Endodermal cell (in vitro differentiated cells): ENCODE measurements at regions not wholly inside any gene's neighbourhood (a gene's known extent, or its start where the extent isn't known, plus 50 kb on each side); places are given as distances from the start of the nearest gene placed in this dataset.

Source experiments
- DNase-seq: peaks from one replicate; pipeline ENCODE4 v3.0.0-alpha.2; 2017
- H3K27ac ChIP-seq: 2 replicates; pipeline ENCODE4 v1.5.1; 2013; ENCODE audit warnings: mild to moderate bottlenecking, low read depth, low read length, moderate library complexity
- H3K27me3 ChIP-seq: 2 replicates; pipeline ENCODE4 v1.6.1; 2013; ENCODE audit warnings: mild to moderate bottlenecking, low read length, moderate library complexity; ENCODE audit not compliant: insufficient read depth, control insufficient read depth, poor library complexity, severe bottlenecking
- H3K36me3 ChIP-seq: 2 replicates; pipeline ENCODE4 v1.7.0; 2013; ENCODE audit warnings: mild to moderate bottlenecking, low read length, moderate library complexity; ENCODE audit not compliant: control insufficient read depth, insufficient read depth
- H3K4me1 ChIP-seq: one replicate; pipeline ENCODE4 v1.7.0; 2013; ENCODE audit warnings: low read length; ENCODE audit not compliant: control insufficient read depth, insufficient read depth
- H3K4me3 ChIP-seq: 2 replicates; pipeline ENCODE4 v1.5.1; 2013; ENCODE audit warnings: mild to moderate bottlenecking, low read length, moderate library complexity
- H3K9ac ChIP-seq: 2 replicates; pipeline ENCODE4 v1.6.1; 2013; ENCODE audit warnings: mild to moderate bottlenecking, low read length, moderate library complexity; ENCODE audit not compliant: poor library complexity, severe bottlenecking; ENCODE audit errors: extremely low read depth
- H3K9me3 ChIP-seq: 2 replicates; pipeline ENCODE4 v1.6.1; 2013; ENCODE audit warnings: mild to moderate bottlenecking, low read length, moderate library complexity; ENCODE audit not compliant: control insufficient read depth
- H3K27ac Mint-ChIP-seq: 2 replicates; pipeline ENCODE4 v1.8.0; 2020; ENCODE audit warnings: mixed read lengths
- H3K27me3 Mint-ChIP-seq: 2 replicates; pipeline ENCODE4 v1.8.0; 2021; ENCODE audit warnings: mild to moderate bottlenecking, mixed read lengths; ENCODE audit not compliant: insufficient read depth
- H3K36me3 Mint-ChIP-seq: 2 replicates; pipeline ENCODE4 v1.8.0; 2020; ENCODE audit warnings: low read depth, mixed read lengths
- H3K4me1 Mint-ChIP-seq: 2 replicates; pipeline ENCODE4 v1.8.0; 2020; ENCODE audit warnings: mixed read lengths
- H3K4me3 Mint-ChIP-seq: 2 replicates; pipeline ENCODE4 v1.8.0; 2020; ENCODE audit warnings: mild to moderate bottlenecking, moderate library complexity, mixed read lengths
- H3K9me3 Mint-ChIP-seq: 2 replicates; pipeline ENCODE4 v1.8.0; 2020; ENCODE audit warnings: mild to moderate bottlenecking, mixed read lengths
- CTCF ChIP-seq: fragments of 200-600 bp; sonication (generic); conservative IDR thresholded peaks from 2 replicates; pipeline ENCODE4 v1.5.0; 2021; ENCODE audit warnings: antibody characterized with exemption, mild to moderate bottlenecking
- WGBS, 2 experiments: methylation state at CpG; one replicate each; pipeline versions ENCODE4 v1.1.5 to v1.1.7; 2013; ENCODE audit warnings: missing lambda C conversion rate in 2 of 2, mixed read lengths in 1 of 2; ENCODE audit not compliant: insufficient coverage in 1 of 2, insufficient read length in 1 of 2; 5-methylcytosine and 5-hydroxymethylcytosine counted together

- no peak for DNase-seq
- H3K36me3 Mint-ChIP-seq = no peaks in the 10 kb centered on the region
- peaks cover 25% of the 10 kb centered on the region for H3K9me3 Mint-ChIP-seq
- TF ChIP-seq CTCF = no peak
- Histone ChIP-seq H3K36me3 (no peaks in the 10 kb centered on the region), H3K9ac (no peak overlapping the region), H3K27me3 (no peaks in the 10 kb centered on the region), H3K4me1 (no peaks in the 10 kb centered on the region), H3K4me3 (no peak overlapping the region), H3K9me3 (peaks cover 26% of the 10 kb centered on the region), H3K27ac (no peak overlapping the region)
- H3K4me3 Mint-ChIP-seq = no peak overlapping the region
- H3K27me3 Mint-ChIP-seq = no peaks in the 10 kb centered on the region
- 90% methylated on average over 1 of the region's 1 CpG; no CpG with 5 or more reads in 1 of the 2 experiments for WGBS, 2 experiments
- no peak overlapping the region for H3K27ac Mint-ChIP-seq
- peaks cover 2% of the 10 kb centered on the region for H3K4me1 Mint-ChIP-seq
Measured at GRCh38 chr9:22857316-22857715, 410.7 kb downstream of the DMRTA1 start.

GRCh38 chr9:22863106-22863505 lies 416.5 kb downstream of the DMRTA1 start:
- whole genome bisulfite sequencing, 2 experiments = 92 to 95% methylated on average over 14 to 25 of the region's 25 CpGs
- Mint-ChIP-seq H3K9me3 (peaks cover 38% of the 10 kb centered on the region), H3K4me1 (peaks cover 11% of the 10 kb centered on the region), H3K36me3 (no peaks in the 10 kb centered on the region), H3K27me3 (no peaks in the 10 kb centered on the region), H3K4me3 (no peak overlapping the region), H3K27ac (no peak overlapping the region)
- no peak for DNase-seq
- Histone ChIP-seq H3K9ac (no peak overlapping the region), H3K4me3 (no peak overlapping the region), H3K27ac (no peak overlapping the region), H3K4me1 (peaks cover 4% of the 10 kb centered on the region), H3K36me3 (no peaks in the 10 kb centered on the region), H3K9me3 (peaks cover 35% of the 10 kb centered on the region), H3K27me3 (no peaks in the 10 kb centered on the region)
- no peak for TF ChIP-seq CTCF

- H3K27me3 Mint-ChIP-seq = no peaks in the 10 kb centered on the region
- peaks cover 11% of the 10 kb centered on the region for H3K4me1 Mint-ChIP-seq
- 71 to 92% methylated on average over 1 of the region's 1 CpG for WGBS, 2 experiments
- H3K27ac Mint-ChIP-seq = no peak overlapping the region
- H3K4me3 ChIP-seq = no peak overlapping the region
- H3K4me3 Mint-ChIP-seq = no peak overlapping the region
- H3K27me3 ChIP-seq = no peaks in the 10 kb centered on the region
- H3K9ac ChIP-seq = no peak overlapping the region
- peaks cover 4% of the 10 kb centered on the region for H3K4me1 ChIP-seq
- DNase-seq = peak; percentile 46
- H3K36me3 Mint-ChIP-seq = no peaks in the 10 kb centered on the region
- no peak overlapping the region for H3K27ac ChIP-seq
- H3K9me3 Mint-ChIP-seq = peaks cover 38% of the 10 kb centered on the region
- peaks cover 35% of the 10 kb centered on the region for H3K9me3 ChIP-seq
- no peaks in the 10 kb centered on the region for H3K36me3 ChIP-seq
- no peak for TF ChIP-seq CTCF
Measured at GRCh38 chr9:22863736-22864135, 417.1 kb downstream of the DMRTA1 start.
